ENCODE measurements at regions not wholly inside any gene's neighbourhood (a gene's known extent, or its start where the extent isn't known, plus 50 kb on each side); places are given as distances from the start of the nearest gene placed in this dataset.

DNA sequence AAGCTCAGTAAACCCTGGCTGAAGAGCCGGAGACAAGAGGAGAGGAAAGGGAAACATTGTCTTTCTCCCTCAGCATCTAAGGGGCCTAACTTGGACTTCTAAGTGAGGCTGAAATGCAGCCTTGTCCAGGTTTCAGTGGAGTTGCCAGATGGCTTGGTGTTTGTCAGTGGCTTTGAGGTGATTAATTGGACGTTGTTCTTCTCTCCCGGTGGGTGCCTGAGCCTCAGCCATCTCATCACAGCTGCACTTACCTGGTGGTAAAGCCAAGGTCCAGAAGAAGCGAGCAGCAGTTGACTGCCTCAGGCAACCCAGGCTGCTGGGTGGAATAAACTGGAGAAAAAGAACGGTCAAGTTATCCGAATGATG lies 202.2 kb upstream of the NLRP1 start:
- DNase-seq (ENCODE audit: low spot score): no peak

DNA sequence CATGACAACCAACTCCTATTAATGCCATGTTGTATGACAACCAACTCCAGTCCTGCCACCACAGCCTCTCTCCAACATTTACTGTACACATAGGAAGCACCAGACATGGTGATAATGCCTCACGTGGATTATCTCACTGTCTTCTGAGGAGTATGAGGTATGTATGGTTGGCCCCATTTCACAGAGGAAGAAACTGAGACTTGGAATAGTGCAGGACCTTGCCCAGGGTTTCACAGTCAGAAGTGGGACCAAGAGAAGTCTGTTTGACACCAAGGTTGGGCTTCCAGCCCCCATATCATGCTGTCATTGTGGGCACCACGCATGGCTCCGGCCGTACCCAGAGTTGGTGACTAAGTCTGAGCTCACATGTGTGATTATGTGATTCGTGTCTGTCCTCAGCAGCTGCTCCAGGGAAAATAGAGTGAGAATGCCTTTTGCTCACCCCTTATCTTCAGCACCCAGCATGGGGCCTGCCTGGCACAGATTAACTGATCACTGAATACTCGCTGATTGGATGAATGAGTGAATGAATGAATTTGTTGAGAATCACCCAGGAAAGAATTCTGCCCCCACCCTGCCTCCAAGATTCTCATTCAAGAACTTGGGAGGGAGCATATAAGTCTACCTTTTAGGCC lies 204.1 kb upstream of the NLRP1 start:
- no peak for DNase-seq (ENCODE audit: low spot score)

DNA sequence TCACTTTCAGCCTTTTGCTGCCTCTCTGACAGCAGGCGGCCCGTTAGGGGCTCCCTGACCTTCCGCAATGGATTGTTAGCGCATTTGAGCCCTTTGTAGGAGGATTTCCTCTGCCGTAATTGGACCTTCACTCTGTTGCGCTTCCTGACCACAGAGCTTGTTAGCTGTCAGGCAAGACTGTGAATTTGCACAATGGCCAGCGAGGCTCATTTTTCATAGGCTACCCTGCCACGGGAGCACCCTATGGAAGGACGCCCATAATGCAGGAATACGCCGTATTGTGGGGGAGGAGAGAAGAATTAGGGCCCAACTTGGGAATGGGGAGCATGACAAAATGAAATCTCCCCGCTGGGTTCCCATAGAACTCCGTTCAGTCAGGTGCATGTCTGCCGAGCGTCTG lies 205.2 kb upstream of the NLRP1 start:
- DNase-seq (ENCODE audit: low spot score): no peak

DNA sequence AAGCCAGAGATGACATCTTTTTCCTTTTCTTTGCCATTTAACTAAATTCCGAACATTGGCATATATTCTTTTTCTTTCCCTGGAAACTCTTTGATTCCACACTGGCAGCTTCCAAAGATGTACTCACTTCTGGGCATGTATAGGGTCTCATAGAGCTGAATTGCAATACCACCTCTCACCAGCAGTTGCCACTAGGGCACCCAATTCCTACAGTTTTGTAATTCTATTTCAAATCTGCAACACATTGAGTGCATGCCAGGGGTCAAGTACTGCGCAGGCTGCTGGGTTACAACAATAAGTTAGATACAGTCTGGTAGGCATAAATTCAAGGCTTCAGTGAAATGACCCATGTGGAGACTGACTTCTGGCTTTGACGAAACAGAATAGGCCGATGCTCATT lies 208.8 kb upstream of the NLRP1 start:
- DNase-seq (ENCODE audit: low spot score): no peak

DNA sequence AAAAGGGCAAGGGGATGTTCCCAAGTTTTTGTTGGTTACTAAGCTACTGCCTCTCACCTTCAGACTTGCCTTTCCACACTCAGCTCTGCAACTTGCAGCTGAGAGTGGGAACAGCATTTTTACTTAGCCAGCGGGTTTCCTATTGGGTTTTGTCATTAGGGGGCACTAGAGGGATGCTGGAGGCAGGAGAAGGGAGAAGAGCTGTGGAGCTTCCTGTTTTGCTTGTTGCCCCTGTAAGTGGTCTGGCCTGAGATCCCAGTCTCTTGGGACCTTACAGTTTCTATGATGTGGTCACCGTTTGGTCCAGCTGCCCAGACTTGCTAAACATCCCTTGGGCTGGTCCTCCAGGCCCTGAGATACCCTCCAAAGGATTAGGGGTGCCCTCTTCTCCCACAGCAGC lies 209.6 kb upstream of the NLRP1 start:
- no peak for DNase-seq (ENCODE audit: low spot score)

DNA sequence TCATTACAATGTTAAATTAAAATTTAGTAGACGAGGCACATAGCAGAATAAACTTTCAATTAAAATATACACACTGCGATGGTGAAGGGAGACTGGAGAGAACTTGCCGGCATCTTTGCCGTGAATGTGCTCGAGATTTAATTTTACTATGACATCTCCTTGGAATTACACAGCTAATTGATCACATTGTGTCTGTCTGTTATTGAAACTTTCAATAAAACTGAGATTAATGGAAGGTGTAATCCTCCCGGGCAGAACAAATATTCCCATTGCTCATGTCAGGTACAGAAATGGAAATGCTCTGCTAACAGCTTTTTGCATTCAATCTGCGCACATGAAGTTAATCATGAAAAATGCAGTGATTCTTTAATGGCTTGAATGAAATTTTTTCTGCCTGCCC lies 210.1 kb upstream of the NLRP1 start:
- no peak for DNase-seq (ENCODE audit: low spot score)

DNA sequence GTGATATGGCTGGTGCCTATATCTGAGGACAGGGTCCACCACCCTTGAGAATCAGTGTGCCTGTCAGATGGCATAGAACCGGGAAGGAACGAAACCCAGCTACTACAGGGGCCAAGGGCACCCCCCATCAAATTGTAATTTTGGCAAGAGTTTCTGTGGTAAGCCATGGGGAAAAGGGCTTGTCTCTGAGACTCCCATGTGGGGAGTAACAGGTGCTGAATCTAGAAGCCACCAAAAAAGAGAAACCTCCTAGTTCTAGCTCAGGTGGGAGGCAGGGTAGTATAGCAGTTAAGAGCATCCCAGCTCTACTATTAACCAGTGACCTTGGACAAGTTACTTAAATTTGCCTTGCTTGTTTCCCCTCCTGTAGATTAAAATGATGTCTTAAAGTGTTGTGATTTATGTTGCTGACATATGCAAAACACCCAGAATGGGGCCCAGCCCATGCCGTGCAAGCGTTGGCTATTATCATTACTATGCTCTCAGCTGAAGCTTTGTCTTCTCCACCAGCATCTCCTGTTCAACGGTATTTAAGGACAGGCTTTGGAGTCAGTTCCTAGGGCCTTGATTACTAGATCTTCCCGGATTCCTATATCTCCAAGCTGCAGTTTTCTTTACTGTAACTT lies 210.7 kb upstream of the NLRP1 start:
- DNase-seq (ENCODE audit: low spot score): no peak

DNA sequence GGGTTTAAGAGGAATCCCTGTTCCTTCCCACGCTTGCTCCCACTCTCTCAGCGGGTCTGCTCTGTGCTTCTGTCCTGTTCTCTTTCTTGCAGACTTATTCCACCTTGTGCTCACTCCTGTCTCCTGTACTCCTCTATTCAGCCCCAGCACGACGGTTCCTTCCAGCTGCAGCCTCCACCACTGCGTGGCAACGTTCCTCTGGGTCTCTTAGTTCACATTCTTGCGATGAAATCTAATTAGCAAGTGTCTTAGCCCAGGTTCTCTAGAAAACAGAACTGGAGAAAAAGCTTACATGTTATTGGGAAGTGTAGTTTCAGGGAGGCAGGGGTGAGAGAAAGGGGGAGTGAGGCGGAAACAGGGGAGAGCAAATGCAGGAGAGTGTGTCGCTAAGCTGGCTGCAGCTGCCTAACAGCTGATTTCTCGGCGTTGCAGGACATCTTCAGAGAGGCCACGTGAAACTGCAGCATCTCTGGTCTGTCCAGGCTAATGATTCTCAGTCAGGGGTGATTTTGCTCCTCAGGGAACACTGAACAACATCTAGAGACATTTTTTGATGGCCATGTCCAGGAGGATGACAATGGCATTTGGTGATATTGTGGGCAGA lies 213.2 kb upstream of the NLRP1 start:
- DNase-seq (ENCODE audit: low spot score): no peak

DNA sequence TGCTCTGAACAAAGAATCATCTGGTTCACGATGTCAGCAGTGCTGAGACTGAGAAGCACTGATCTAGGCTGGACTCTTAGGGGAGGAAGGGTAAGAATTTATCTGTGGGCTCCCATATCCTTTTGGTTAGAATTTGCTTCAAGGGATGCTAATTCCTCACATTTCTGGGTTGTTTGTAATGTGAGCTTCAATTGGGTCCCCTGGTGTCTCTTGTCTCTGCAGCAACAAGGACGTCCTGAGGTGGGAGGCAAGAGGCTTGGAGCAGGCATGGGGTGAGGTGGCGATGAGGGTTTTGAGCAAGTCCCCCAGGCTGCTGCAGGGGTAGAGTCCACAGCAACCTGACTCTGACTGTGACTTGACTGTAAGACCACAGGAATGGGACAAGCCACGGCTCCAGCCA lies 213.8 kb upstream of the NLRP1 start:
- no peak for DNase-seq (ENCODE audit: low spot score)

DNA sequence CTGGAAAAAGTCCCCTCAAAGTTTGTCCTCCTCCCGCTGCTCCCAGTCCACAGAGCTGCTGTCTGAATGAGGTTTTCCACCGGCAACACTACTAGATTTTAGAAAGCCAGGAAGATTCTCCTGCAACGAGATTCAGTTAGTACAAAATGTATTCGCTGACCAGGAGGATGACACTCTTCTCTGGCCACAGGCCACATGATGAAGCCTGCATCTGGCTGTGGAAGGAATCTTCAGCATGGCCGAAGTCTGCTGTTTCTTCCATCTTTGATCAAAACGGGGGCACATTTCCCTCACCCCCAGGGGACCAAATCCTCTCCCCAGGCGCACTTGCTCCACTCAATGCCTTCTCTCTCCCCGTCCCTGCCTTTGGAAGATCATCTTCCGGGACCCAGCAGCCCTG lies 215.8 kb upstream of the NLRP1 start:
- no peak for DNase-seq (ENCODE audit: low spot score)

DNA sequence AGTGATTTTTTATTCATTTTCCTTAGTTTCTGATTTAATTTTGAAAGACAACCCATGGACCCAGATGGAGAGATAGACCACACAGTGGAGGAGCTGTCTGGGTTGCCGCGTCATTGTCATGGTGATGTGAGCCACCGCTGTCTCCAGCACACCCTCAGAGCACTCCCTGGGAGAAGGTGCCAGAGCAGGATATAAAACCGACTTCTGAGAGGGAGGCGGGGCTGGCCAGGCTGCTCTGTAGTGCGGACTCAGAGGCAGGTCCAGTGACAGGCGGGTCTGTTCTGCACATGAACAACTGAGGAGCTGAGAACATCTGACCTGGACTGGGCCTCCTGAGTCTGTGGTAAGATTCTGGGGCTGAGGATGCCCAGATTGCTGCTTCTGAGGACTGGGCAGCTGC lies 216.3 kb upstream of the NLRP1 start:
- no peak for DNase-seq (ENCODE audit: low spot score)

DNA sequence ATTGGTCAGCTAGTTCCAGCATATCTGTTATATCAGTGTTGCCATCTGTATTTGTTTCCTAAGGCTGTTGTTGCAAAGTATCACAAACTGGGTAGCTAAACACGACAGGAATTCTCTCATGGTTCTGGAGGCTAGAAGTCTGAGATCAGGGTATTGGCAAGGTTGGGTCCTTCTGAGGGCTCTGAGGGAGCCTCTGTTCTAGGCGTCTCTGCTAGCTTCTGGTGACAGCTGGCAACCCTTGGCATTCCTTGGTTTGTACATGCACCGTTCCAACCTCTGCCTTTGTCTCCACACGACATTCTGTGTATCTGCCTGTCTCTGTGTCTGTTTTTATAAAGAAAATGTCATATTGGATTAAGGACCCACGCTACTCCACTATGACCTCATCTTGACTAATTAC lies 219.9 kb upstream of the NLRP1 start:
- DNase-seq (ENCODE audit: low spot score): no peak

DNA sequence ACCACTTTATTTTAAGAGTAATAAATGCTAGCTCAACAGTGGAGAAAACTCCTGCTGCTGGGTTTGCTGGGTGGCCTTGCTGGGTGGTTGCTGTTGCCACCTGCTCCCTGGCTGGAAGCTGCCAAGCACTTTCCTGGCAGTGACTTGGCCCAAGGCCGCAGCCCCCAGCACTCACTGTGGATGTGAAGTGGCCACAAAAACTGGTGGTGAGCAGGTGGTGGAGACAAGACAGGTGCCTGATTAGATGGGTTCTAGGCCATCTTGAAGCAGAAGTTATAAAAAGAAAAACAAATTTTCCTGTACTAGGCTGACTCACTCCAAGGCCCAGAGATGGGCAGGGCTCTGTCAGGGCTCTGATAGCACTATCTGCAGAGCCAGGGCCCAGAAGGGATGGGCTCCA lies 224.7 kb upstream of the NLRP1 start:
- no peak for DNase-seq (ENCODE audit: low spot score)

DNA sequence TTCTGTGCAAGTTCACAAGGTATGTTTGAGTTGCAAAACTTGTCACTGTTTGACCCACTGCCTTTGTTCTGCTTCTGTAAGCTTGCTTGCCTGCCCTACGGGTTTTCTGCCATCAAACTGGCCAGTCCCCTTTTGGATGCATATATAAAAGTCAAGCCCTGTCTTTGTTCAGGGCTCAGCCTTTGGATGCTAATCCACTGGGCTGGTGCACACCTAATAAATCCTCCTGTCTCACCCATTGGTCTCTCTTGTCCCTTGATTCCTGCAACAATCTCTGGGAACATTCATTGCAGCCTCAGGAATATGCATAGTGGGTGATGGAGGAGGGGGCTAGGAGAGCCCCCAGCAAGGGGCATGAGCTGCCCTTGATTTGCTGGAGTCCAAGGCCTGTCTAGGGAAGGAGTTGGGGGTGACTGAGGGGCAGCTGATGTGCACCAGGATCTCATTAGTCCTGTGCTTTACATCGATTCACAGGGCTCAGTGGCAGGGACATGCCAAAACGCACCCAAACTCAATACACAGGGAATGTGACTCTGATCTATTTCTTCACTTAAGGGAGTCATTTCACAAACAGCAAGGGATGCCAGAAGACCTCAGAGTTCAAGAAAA lies 225.4 kb upstream of the NLRP1 start:
- DNase-seq (ENCODE audit: low spot score): no peak

DNA sequence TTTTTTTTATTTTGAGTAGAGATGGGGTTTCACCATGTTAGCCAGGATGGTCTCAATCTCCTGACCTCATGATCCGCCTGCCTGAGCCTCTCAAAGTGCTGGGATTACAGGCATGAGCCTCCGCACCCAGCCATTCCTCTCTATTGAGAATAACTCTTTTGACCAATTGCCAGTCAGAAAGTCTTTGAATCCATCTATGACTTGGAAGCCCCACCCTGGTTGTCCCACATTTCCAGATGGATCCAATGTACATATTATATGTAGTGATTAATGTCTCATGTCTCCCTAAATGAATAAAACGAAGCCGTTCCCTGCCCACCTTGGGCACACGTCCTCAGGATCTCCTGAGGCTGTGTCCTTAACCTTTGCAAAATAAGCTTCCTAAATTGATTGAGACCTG lies 228.3 kb upstream of the NLRP1 start:
- no peak for DNase-seq (ENCODE audit: low spot score)

DNA sequence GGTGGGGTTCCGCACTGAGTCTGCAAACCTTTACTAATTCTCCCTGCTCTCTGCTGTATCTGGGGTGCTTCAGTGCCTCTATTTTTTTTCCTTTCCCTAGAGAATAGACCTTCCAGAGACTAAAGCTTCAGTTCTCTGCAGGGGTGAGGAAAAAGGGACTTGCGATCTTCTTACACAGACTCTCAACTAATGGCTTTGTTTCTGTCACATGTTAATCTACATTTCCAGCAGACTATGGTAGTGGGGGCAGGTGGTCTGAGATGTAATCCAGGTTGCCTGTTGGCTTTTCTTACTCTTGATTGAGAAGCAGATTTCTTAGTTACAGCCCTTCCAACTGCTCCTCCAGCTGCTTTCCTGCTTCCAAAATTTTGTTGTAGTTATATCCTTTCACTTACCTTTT lies 229.0 kb upstream of the NLRP1 start:
- no peak for DNase-seq (ENCODE audit: low spot score)

DNA sequence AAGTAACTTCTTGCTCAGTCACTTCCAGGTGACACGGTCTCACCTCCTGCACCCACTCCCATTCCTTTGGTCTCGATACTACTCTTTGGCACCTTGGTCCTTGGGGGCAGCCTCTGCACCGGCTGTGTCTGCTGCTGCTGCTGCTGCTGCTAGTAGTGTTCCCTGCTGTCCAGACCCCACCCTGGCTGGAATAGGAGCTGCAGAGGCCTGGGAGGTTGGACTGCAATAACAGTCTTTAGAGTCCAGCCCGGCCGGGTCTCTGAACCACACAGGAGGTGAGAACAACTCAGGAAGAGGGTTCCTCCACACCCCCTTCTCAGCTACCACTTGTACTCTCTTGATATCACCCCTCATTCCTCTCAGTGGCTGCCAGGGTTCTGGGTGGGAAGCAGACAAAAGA lies 231.1 kb upstream of the NLRP1 start:
- DNase-seq (ENCODE audit: low spot score): no peak

DNA sequence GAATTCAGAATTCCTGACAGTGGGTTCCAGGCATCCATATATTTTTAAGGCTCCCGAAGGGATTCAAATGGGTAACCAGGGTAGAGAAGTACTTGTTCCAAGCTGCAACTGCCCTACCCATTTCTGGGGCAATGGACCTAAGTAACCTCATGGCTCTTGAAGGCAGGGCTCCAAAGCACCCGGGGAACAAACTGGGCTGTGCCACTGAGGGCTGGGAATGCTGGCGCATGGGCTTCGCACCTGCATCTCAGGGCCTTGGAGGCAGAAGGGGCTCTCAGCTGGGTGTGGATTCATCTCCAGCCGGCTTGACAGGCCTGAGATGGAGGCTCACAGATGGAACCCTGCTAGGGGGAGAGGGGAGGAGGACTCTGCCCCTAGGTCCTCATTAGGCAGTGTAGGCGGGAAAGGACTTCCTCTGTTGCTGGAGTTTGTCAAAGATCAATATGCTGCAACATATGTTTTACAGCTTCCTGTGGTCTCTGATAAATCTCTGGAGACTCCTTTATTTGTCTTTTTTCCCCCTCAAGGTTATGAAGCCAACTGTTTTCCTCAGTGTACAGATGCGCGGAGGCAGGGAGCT lies 232.3 kb upstream of the NLRP1 start:
- DNase-seq (ENCODE audit: low spot score): no peak

DNA sequence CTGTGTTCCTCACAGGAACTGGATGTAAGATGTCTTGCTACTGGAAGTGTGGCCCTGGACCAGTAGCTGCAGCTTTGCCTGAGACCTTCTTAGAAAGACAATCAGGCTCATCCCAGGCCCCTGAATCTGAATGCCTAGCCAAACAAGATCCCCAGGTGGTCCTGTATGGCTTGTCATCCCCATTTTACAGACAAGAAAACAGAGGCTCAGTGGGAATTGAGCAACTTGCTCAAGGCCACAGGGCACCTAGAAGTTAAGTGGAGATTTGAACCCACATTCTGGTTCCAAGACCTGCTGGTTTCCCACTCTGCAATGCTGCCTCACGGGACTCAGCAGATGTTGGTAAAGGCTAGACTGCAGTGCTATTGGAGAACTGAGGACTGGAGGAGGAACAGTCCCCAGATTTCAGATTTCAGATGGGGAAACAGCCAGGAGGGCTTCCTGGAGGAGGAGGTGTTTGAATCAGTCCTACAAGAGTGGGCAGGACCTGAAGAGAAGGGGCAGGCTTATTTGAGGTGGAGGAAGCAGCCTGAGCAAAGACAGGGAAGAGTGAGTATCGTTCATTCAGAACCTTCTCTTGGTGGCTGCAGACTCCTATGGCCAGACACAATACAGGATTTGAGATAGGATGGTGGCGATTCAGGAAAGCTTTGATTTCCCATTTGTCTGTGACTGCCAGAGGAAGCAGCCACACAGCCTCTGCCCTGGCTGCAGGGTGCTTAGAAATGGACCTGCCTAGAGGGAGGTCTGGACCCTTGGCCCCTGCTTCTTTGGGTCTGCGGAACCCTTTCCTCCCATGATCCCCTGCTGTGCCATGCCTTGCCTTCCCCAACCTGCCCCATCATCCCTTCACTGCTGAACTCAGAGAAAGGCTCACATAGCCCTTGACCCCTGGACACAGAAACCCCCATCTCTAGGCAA lies 233.4 kb upstream of the NLRP1 start:
- no peak for DNase-seq (ENCODE audit: low spot score)

DNA sequence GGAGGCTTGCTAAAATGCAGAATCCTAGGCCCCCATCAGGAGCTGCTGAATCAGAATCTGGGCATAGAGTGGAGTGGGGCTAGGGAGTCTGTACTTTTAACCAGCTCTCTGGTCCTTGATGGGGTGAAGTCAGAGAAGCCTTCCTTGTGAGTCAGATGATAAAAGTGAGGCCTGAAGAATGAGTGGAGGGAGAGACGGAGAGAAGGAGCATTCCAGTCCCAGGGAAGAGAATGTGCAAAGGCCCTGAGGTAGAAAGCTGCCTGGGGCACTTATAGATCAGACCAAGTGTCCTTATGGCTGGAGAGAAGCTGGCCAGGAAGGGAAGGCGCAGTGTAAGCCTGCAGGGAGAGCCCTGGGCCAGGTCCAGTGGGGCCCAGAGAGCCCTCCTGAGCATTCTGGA lies 235.1 kb upstream of the NLRP1 start:
- DNase-seq (ENCODE audit: low spot score): no peak

DNA sequence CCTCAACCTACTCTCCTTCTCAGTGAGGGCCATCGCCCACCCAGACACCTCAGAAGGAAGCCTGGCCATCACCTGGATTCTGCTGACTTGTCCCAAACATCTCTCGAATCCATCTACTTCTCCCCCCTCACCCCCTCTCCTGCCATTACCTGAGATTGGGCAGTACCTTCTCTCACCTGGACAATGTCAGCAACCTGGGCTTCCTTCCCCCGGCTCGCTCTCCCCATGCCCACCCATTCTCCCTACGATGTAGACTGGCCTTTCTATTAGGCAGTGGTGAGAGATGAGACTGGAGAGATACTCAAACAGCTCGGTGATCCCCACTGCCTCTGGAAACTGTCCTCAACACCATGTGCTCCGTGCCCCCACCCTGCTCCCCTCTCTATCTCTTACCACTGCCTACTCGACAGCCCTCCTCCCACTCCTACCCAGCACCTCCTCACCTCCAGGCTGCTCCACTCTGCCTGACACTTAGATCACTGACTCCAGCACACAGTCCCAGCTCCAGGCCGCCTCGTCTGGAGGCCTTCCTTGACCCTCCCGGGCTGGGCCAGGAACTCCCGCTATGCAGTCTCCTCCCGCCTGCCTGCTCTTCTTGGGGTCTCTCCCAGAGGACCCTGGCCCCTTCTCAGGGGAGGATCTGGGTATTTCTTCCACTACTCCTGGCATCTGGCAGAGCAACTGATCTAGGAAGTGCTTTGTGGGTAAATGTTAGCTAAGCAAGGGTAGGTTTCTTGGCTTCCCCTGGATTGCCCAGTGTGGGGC lies 235.8 kb upstream of the NLRP1 start:
- DNase-seq (ENCODE audit: low spot score): no peak

Measured in NAMALWA (cell line).